ENCODE measurements at regions not wholly inside any gene's neighbourhood (a gene's known extent, or its start where the extent isn't known, plus 50 kb on each side); places are given as distances from the start of the nearest gene placed in this dataset.
"Not testable (repeated sequence)": the region's sequence is repeated elsewhere in the genome, so short reads cannot be mapped to it uniquely, and the experiment has no call there.

- peak; percentile 20 for DNase-seq (ENCODE audit: low read depth)
Measured at GRCh38 chr1:114032271-114033215, 53.3 kb downstream of the OLFML3 start.

- no peak for DNase-seq (ENCODE audit: low read depth)
Measured at GRCh38 chr1:114033216-114033706, 54.0 kb downstream of the OLFML3 start.

GRCh38 chr1:114033961-114034360, 54.7 kb downstream of the OLFML3 start:
- no peak for DNase-seq (ENCODE audit: low read depth)

GRCh38 chr1:114034567-114035303, 55.5 kb downstream of the OLFML3 start:
- DNase-seq (ENCODE audit: low read depth) = no peak

- DNase-seq (ENCODE audit: low read depth) = no peak
Measured at GRCh38 chr1:114035304-114035700, 56.0 kb downstream of the OLFML3 start.

GRCh38 chr1:114036841-114037630, 57.8 kb downstream of the OLFML3 start:
- not testable (repeated sequence) for DNase-seq (ENCODE audit: low read depth)

- DNase-seq (ENCODE audit: low read depth) = no peak
Measured at GRCh38 chr1:114037631-114037890, 58.3 kb downstream of the OLFML3 start.

- DNase-seq (ENCODE audit: low read depth) = no peak
Measured at GRCh38 chr1:114037962-114038816, 58.9 kb downstream of the OLFML3 start.
